ENCODE measurements at regions not wholly inside any gene's neighbourhood (a gene's known extent, or its start where the extent isn't known, plus 50 kb on each side); places are given as distances from the start of the nearest gene placed in this dataset.

- no peak overlapping the region for H3K27ac ChIP-seq
- no peak overlapping the region for H3K4me3 ChIP-seq
- TF ChIP-seq EP300 (IDR thresholded peaks at IDR 0.05) = no peak
- TF ChIP-seq POLR2A (IDR thresholded peaks at IDR 0.05) = no peak
- TF ChIP-seq CTCF (IDR thresholded peaks at IDR 0.05) = no peak
- no peaks in the 10 kb centered on the region for H3K36me3 ChIP-seq
- H3K9me3 ChIP-seq = no peaks in the 10 kb centered on the region
- 39 to 50% methylated on average over 2 of the region's 2 CpGs for WGBS, 2 donors
- H3K4me1 ChIP-seq = peaks cover 0 to 68% (median 14%) of the 10 kb centered on the region in 4 donors
- DNase-seq (ENCODE audit: low spot score in 2 of 2) = no peak
- H3K27me3 ChIP-seq = no peaks in the 10 kb centered on the region
Observed at GRCh38 chr1:232555494-232556210, 74.3 kb downstream of the SIPA1L2 start.

GRCh38 chr1:232554409-232554808 lies 75.5 kb downstream of the SIPA1L2 start:
- Histone ChIP-seq H3K4me3 (no peak overlapping the region), H3K4me1 (peaks cover 0 to 74% (median 14%) of the 10 kb centered on the region in 4 donors), H3K9me3 (no peaks in the 10 kb centered on the region), H3K27me3 (no peaks in the 10 kb centered on the region), H3K27ac (peak overlapping the region in 1 of 4 donors; percentile 10), H3K36me3 (no peaks in the 10 kb centered on the region)
- DNase-seq (ENCODE audit: low spot score in 2 of 2) = no peak
- 25 to 29% methylated on average over 6 of the region's 6 CpGs for WGBS, 2 donors
- TF ChIP-seq EP300 (IDR thresholded peaks at IDR 0.05) (no peak), CTCF (IDR thresholded peaks at IDR 0.05) (no peak), POLR2A (IDR thresholded peaks at IDR 0.05) (no peak)

- Histone ChIP-seq H3K36me3 (no peaks in the 10 kb centered on the region), H3K9me3 (no peaks in the 10 kb centered on the region), H3K27ac (peak overlapping the region in 2 of 4 donors; percentile 10 to 28), H3K27me3 (no peaks in the 10 kb centered on the region), H3K4me1 (peaks cover 0 to 74% (median 16%) of the 10 kb centered on the region in 4 donors), H3K4me3 (no peak overlapping the region)
- no peak for DNase-seq (ENCODE audit: low spot score in 2 of 2)
- TF ChIP-seq CTCF (IDR thresholded peaks at IDR 0.05) (no peak), POLR2A (IDR thresholded peaks at IDR 0.05) (no peak), EP300 (IDR thresholded peaks at IDR 0.05) (no peak)
Observed at GRCh38 chr1:232553809-232554208, 76.1 kb downstream of the SIPA1L2 start.

- DNase-seq (ENCODE audit: low spot score in 2 of 2) = no peak
- Histone ChIP-seq H3K9me3 (no peaks in the 10 kb centered on the region), H3K27me3 (no peaks in the 10 kb centered on the region), H3K4me1 (peaks cover 0 to 76% (median 19%) of the 10 kb centered on the region in 4 donors), H3K36me3 (no peaks in the 10 kb centered on the region), H3K4me3 (no peak overlapping the region), H3K27ac (peak overlapping the region in 1 of 4 donors; percentile 1)
- TF ChIP-seq POLR2A (IDR thresholded peaks at IDR 0.05) = no peak
- TF ChIP-seq CTCF (IDR thresholded peaks at IDR 0.05) = no peak
- no peak for TF ChIP-seq EP300 (IDR thresholded peaks at IDR 0.05)
- 46 to 52% methylated on average over 12 of the region's 12 CpGs for WGBS, 2 donors
Observed at GRCh38 chr1:232553050-232553754, 76.7 kb downstream of the SIPA1L2 start.

GRCh38 chr1:232551386-232551785 lies 78.5 kb downstream of the SIPA1L2 start:
- peaks cover 0 to 86% (median 20%) of the 10 kb centered on the region in 4 donors for H3K4me1 ChIP-seq

More at GRCh38 chr1:232551386-232551785, 78.5 kb downstream of the SIPA1L2 start:
- H3K4me3 ChIP-seq = no peak overlapping the region
- no peaks in the 10 kb centered on the region for H3K27me3 ChIP-seq
- no peak for DNase-seq (ENCODE audit: low spot score in 2 of 2)
- H3K27ac ChIP-seq = peak overlapping the region in 2 of 4 donors; percentile 20 to 65
- 42 to 44% methylated on average over 7 of the region's 7 CpGs for WGBS, 2 donors
- no peak for TF ChIP-seq EP300 (IDR thresholded peaks at IDR 0.05)
- no peak for TF ChIP-seq POLR2A (IDR thresholded peaks at IDR 0.05)
- TF ChIP-seq CTCF (IDR thresholded peaks at IDR 0.05) = no peak
- no peaks in the 10 kb centered on the region for H3K9me3 ChIP-seq
- H3K36me3 ChIP-seq = no peaks in the 10 kb centered on the region
